Endodermal cell (in vitro differentiated cells): ENCODE measurements at regions not wholly inside any gene's neighbourhood (a gene's known extent, or its start where the extent isn't known, plus 50 kb on each side); places are given as distances from the start of the nearest gene placed in this dataset.
A peak's percentile ranks its signal among the peaks of the same experiment; 100 is the strongest.

Experiments
- DNase-seq: peaks from one replicate; pipeline ENCODE4 v3.0.0-alpha.2; 2017
- H3K27ac ChIP-seq: 2 replicates; pipeline ENCODE4 v1.5.1; 2013; ENCODE audit warnings: mild to moderate bottlenecking, low read depth, low read length, moderate library complexity
- H3K27me3 ChIP-seq: 2 replicates; pipeline ENCODE4 v1.6.1; 2013; ENCODE audit warnings: mild to moderate bottlenecking, low read length, moderate library complexity; ENCODE audit not compliant: insufficient read depth, control insufficient read depth, poor library complexity, severe bottlenecking
- H3K36me3 ChIP-seq: 2 replicates; pipeline ENCODE4 v1.7.0; 2013; ENCODE audit warnings: mild to moderate bottlenecking, low read length, moderate library complexity; ENCODE audit not compliant: control insufficient read depth, insufficient read depth
- H3K4me1 ChIP-seq: one replicate; pipeline ENCODE4 v1.7.0; 2013; ENCODE audit warnings: low read length; ENCODE audit not compliant: control insufficient read depth, insufficient read depth
- H3K4me3 ChIP-seq: 2 replicates; pipeline ENCODE4 v1.5.1; 2013; ENCODE audit warnings: mild to moderate bottlenecking, low read length, moderate library complexity
- H3K9ac ChIP-seq: 2 replicates; pipeline ENCODE4 v1.6.1; 2013; ENCODE audit warnings: mild to moderate bottlenecking, low read length, moderate library complexity; ENCODE audit not compliant: poor library complexity, severe bottlenecking; ENCODE audit errors: extremely low read depth
- H3K9me3 ChIP-seq: 2 replicates; pipeline ENCODE4 v1.6.1; 2013; ENCODE audit warnings: mild to moderate bottlenecking, low read length, moderate library complexity; ENCODE audit not compliant: control insufficient read depth
- H3K27ac Mint-ChIP-seq: 2 replicates; pipeline ENCODE4 v1.8.0; 2020; ENCODE audit warnings: mixed read lengths
- H3K27me3 Mint-ChIP-seq: 2 replicates; pipeline ENCODE4 v1.8.0; 2021; ENCODE audit warnings: mild to moderate bottlenecking, mixed read lengths; ENCODE audit not compliant: insufficient read depth
- H3K36me3 Mint-ChIP-seq: 2 replicates; pipeline ENCODE4 v1.8.0; 2020; ENCODE audit warnings: low read depth, mixed read lengths
- H3K4me1 Mint-ChIP-seq: 2 replicates; pipeline ENCODE4 v1.8.0; 2020; ENCODE audit warnings: mixed read lengths
- H3K4me3 Mint-ChIP-seq: 2 replicates; pipeline ENCODE4 v1.8.0; 2020; ENCODE audit warnings: mild to moderate bottlenecking, moderate library complexity, mixed read lengths
- H3K9me3 Mint-ChIP-seq: 2 replicates; pipeline ENCODE4 v1.8.0; 2020; ENCODE audit warnings: mild to moderate bottlenecking, mixed read lengths
- WGBS, 2 experiments: methylation state at CpG; one replicate each; pipeline versions ENCODE4 v1.1.5 to v1.1.7; 2013; ENCODE audit warnings: missing lambda C conversion rate in 2 of 2, mixed read lengths in 1 of 2; ENCODE audit not compliant: insufficient coverage in 1 of 2, insufficient read length in 1 of 2; 5-methylcytosine and 5-hydroxymethylcytosine counted together
- TF ChIP-seq, protein P1 (sequence below): fragments of 200-600 bp; sonication (generic); conservative IDR thresholded peaks from 2 replicates; pipeline ENCODE4 v1.5.0; 2021; ENCODE audit warnings: antibody characterized with exemption, mild to moderate bottlenecking

DNA sequence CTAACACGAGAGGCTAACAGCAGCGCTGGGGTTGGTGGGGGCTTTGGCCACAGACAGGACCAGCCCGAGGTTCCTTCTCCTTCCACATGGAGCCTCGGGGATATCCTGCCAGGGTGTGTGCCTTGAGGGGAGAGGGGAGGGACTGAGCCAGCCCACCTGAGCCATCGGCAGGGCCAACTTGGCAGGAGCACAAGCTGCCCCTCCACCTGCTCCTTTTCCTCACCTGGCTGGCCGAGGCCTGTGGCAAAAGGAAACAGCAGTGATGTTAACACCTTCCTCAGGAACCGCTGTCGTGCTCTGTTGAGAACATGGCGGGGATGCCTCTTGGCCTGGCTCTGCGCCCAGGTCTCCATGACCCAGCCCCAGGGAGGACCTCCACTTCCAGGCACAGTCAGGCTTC is 255.1 kb upstream of the PPP2R2D start:
- Histone ChIP-seq H3K27me3 (no peaks in the 10 kb centered on the region), H3K9ac (no peak overlapping the region), H3K4me3 (no peak overlapping the region), H3K36me3 (no peaks in the 10 kb centered on the region), H3K4me1 (no peaks in the 10 kb centered on the region), H3K27ac (no peak overlapping the region), H3K9me3 (no peaks in the 10 kb centered on the region)
- no peak for DNase-seq
- H3K27ac Mint-ChIP-seq = no peak overlapping the region
- H3K4me1 Mint-ChIP-seq = peaks cover 22% of the 10 kb centered on the region
- H3K4me3 Mint-ChIP-seq = no peak overlapping the region
- TF ChIP-seq, protein P1, sequence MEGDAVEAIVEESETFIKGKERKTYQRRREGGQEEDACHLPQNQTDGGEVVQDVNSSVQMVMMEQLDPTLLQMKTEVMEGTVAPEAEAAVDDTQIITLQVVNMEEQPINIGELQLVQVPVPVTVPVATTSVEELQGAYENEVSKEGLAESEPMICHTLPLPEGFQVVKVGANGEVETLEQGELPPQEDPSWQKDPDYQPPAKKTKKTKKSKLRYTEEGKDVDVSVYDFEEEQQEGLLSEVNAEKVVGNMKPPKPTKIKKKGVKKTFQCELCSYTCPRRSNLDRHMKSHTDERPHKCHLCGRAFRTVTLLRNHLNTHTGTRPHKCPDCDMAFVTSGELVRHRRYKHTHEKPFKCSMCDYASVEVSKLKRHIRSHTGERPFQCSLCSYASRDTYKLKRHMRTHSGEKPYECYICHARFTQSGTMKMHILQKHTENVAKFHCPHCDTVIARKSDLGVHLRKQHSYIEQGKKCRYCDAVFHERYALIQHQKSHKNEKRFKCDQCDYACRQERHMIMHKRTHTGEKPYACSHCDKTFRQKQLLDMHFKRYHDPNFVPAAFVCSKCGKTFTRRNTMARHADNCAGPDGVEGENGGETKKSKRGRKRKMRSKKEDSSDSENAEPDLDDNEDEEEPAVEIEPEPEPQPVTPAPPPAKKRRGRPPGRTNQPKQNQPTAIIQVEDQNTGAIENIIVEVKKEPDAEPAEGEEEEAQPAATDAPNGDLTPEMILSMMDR = no peak
- H3K36me3 Mint-ChIP-seq = no peaks in the 10 kb centered on the region
- 93% methylated on average over 3 to 10 of the region's 10 CpGs for WGBS, 2 experiments
- no peaks in the 10 kb centered on the region for H3K9me3 Mint-ChIP-seq
- H3K27me3 Mint-ChIP-seq = no peaks in the 10 kb centered on the region

DNA sequence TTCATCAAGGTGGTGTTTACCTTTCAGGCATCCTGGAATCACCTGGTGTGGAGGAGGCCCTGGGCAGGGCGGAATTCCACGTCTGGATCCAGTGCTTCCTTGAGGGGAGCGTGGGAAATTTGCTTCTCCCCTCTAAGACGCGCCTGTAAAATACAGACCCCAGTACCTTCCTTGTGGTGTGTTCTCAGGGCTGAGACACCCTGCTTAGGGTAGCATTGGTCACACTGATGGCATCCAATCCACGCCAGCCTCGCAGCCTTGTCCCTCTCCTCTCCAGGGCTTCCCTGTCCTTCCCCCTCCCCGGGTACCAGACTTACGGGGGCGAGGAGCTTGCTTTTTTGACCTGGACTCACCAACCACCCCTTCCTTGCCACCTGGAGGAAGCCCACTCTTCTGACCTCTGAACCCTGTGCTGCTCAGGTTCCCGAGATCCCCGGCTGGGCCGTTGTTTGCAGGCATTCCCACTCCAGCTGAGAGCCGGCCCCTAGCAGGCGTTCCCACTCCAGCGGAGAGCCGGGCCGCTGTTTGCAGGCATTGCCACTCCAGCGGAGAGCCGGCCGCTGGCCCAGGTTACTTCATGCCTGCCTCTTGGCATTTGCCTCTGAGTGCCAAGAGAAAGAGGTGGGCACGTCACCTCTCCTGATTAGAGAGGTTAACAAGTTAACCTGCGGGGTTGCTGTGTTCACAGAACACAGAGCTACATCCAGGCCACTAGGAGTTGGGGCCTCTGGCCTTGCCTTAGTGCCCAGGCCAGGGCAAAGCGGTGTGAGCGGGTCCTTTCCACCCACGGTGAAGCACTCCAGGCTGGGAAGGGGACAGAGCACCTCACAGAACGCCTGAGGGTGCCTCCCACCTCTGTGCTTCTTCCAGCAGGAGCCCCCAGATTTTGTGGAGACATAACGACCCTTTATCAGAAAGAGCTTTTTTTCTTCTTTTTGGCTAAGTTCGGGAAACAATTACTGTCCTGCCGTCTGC is 254.0 kb upstream of the PPP2R2D start:
- Mint-ChIP-seq H3K36me3 (no peaks in the 10 kb centered on the region), H3K27ac (no peak overlapping the region), H3K27me3 (no peaks in the 10 kb centered on the region), H3K9me3 (no peaks in the 10 kb centered on the region), H3K4me3 (no peak overlapping the region), H3K4me1 (peaks cover 22% of the 10 kb centered on the region)
- no peak overlapping the region for H3K4me3 ChIP-seq
- H3K9me3 ChIP-seq = no peaks in the 10 kb centered on the region
- no peaks in the 10 kb centered on the region for H3K4me1 ChIP-seq
- peak; percentile 74 for DNase-seq
- no peak overlapping the region for H3K9ac ChIP-seq
- H3K27ac ChIP-seq = no peak overlapping the region
- 87 to 89% methylated on average over 28 to 30 of the region's 30 CpGs for WGBS, 2 experiments
- no peaks in the 10 kb centered on the region for H3K27me3 ChIP-seq
- TF ChIP-seq, protein P1 = no peak
- H3K36me3 ChIP-seq = no peaks in the 10 kb centered on the region

DNA sequence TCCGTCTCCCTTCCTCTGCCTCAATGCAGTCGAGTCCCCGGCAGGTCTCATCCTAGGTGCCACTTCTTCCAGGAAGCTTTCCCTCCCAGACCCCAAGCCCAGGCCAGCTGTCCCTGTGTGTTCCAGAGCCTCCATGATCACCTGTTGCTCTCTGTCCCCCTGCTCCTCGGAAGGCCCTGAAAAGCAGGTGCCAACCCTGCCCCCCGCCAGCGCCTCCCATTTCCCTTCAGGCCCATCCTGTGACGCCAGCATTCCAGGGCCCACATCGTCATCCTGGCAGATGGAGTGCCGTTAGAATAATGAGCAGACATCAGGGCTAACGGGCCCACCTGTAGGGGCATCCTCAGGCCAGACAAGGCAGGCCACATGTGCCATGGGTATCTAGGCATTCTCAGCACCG is 253.0 kb upstream of the PPP2R2D start:
- no peaks in the 10 kb centered on the region for H3K36me3 ChIP-seq
- WGBS, 2 experiments = 92 to 100% methylated on average over 6 to 11 of the region's 11 CpGs
- H3K9me3 Mint-ChIP-seq = no peaks in the 10 kb centered on the region
- no peaks in the 10 kb centered on the region for H3K4me1 ChIP-seq
- H3K4me3 ChIP-seq = no peak overlapping the region
- no peak overlapping the region for H3K9ac ChIP-seq
- H3K9me3 ChIP-seq = no peaks in the 10 kb centered on the region
- no peak overlapping the region for H3K27ac ChIP-seq
- H3K27me3 ChIP-seq = no peaks in the 10 kb centered on the region
- H3K27me3 Mint-ChIP-seq = peaks cover 5% of the 10 kb centered on the region
- DNase-seq = peak; percentile 65
- peaks cover 26% of the 10 kb centered on the region for H3K4me1 Mint-ChIP-seq
- no peak overlapping the region for H3K27ac Mint-ChIP-seq
- no peaks in the 10 kb centered on the region for H3K36me3 Mint-ChIP-seq
- H3K4me3 Mint-ChIP-seq = no peak overlapping the region
- TF ChIP-seq, protein P1 = no peak
